NCI-H2227 (cell line): ENCODE measurements at regions not wholly inside any gene's neighbourhood (a gene's known extent, or its start where the extent isn't known, plus 50 kb on each side); places are given as distances from the start of the nearest gene placed in this dataset.
"Not testable (repeated sequence)": the region's sequence is repeated elsewhere in the genome, so short reads cannot be mapped to it uniquely, and the experiment has no call there.

ENCODE experiments used
- DNase-seq: peaks from one replicate; lab custom pipeline; 2025; ENCODE audit not compliant: unreplicated experiment; lab: John Stamatoyannopoulos, UW

GRCh38 chrX:138945219-138945618, 233.7 kb upstream of the FGF13 start:
- no peak for DNase-seq

- DNase-seq: no peak
Measured at GRCh38 chrX:138939038-138939437, 227.5 kb upstream of the FGF13 start.

- DNase-seq: no peak
Measured at GRCh38 chrX:138938003-138938402, 226.5 kb upstream of the FGF13 start.

GRCh38 chrX:138931212-138931611, 219.7 kb upstream of the FGF13 start:
- DNase-seq: no peak

GRCh38 chrX:138930583-138930945, 219.0 kb upstream of the FGF13 start:
- no peak for DNase-seq

GRCh38 chrX:138929926-138930582, 218.5 kb upstream of the FGF13 start:
- no peak for DNase-seq

GRCh38 chrX:138928737-138929459, 217.4 kb upstream of the FGF13 start:
- DNase-seq: no peak

- no peak for DNase-seq
Measured at GRCh38 chrX:138925330-138925729, 213.8 kb upstream of the FGF13 start.

GRCh38 chrX:138923805-138924204, 212.3 kb upstream of the FGF13 start:
- no peak for DNase-seq

GRCh38 chrX:138921031-138921430, 209.5 kb upstream of the FGF13 start:
- DNase-seq: no peak

GRCh38 chrX:138917781-138918180, 206.3 kb upstream of the FGF13 start:
- DNase-seq: no peak

- DNase-seq: no peak
Measured at GRCh38 chrX:138914767-138915166, 203.2 kb upstream of the FGF13 start.

GRCh38 chrX:138908577-138908976, 197.1 kb upstream of the FGF13 start:
- DNase-seq: no peak

- DNase-seq: no peak
Measured at GRCh38 chrX:138897621-138898492, 186.3 kb upstream of the FGF13 start.

GRCh38 chrX:138890491-138890890, 179.0 kb upstream of the FGF13 start:
- DNase-seq: no peak

GRCh38 chrX:138889149-138889548, 177.6 kb upstream of the FGF13 start:
- no peak for DNase-seq

- DNase-seq: no peak
Measured at GRCh38 chrX:138886769-138887168, 175.3 kb upstream of the FGF13 start.

GRCh38 chrX:138885886-138886285, 174.4 kb upstream of the FGF13 start:
- no peak for DNase-seq

GRCh38 chrX:138880293-138880692, 168.8 kb upstream of the FGF13 start:
- not testable (repeated sequence) for DNase-seq

- DNase-seq: no peak
Measured at GRCh38 chrX:138877746-138878145, 166.2 kb upstream of the FGF13 start.

GRCh38 chrX:138875472-138875871, 164.0 kb upstream of the FGF13 start:
- DNase-seq: no peak
